SK-N-SH (cell line): ENCODE measurements at regions not wholly inside any gene's neighbourhood (a gene's known extent, or its start where the extent isn't known, plus 50 kb on each side); places are given as distances from the start of the nearest gene placed in this dataset.
"Not testable (repeated sequence)": the region's sequence is repeated elsewhere in the genome, so short reads cannot be mapped to it uniquely, and the experiment has no call there.

Experiments
- CTCF ChIA-PET: fragments of 300-600, 350-600 bp; formaldehyde crosslinking; extraction: SDS; loops from one replicate; lab custom pipeline; 2021; lab: Yijun Ruan, JAX
- POLR2A ChIA-PET: fragments of 350-600 bp; sonication (Branson Sonifier 250); formaldehyde crosslinking; extraction: SDS; loops from one replicate; lab custom pipeline; 2020; ENCODE audit warnings: antibody characterized with exemption, inconsistent platforms; lab: Yijun Ruan, JAX
- DNase-seq: peaks from one replicate; pipeline ENCODE4 v3.0.0; 2012
- H2AFZ ChIP-seq: fragments of 200-600 bp; sonication (generic); 2 replicates; pipeline ENCODE4 v1.8.1; 2016; ENCODE audit warnings: antibody characterized with exemption, mild to moderate bottlenecking, low read depth
- H3F3A ChIP-seq: fragments of 200-600 bp; sonication (generic); replicated peaks from 2 replicates; pipeline ENCODE3; 2016; ENCODE audit warnings: antibody characterized with exemption, mild to moderate bottlenecking; ENCODE audit not compliant: insufficient read depth
- H3K27ac ChIP-seq, 2 experiments: fragments of 200-500 bp in 1 of 2; fragments of 200-600 bp in 1 of 2; sonication (Bioruptor generic) in 1 of 2; sonication (generic), shearing (Covaris generic) in 1 of 2; 2 replicates each; pipeline versions ENCODE4 v1.5.1 to v1.6.1; 2014 to 2016; ENCODE audit warnings: low read depth in 2 of 2, inconsistent platforms in 1 of 2, low read length in 1 of 2, mild to moderate bottlenecking in 1 of 2, mixed read lengths in 1 of 2
- H3K27me3 ChIP-seq: fragments of 200-600 bp; sonication (generic), shearing (Covaris generic); 2 replicates; pipeline ENCODE4 v1.6.1; 2016; ENCODE audit warnings: mixed run types; ENCODE audit not compliant: insufficient read depth
- H3K36me3 ChIP-seq, 2 experiments: fragments of 200-500 bp in 1 of 2; fragments of 200-600 bp in 1 of 2; sonication (Bioruptor generic) in 1 of 2; sonication (generic) in 1 of 2; replicated peaks in 1 of 2; 2 replicates each; pipeline versions ENCODE3 to v1.5.1; 2014 to 2016; ENCODE audit warnings: low read length in 1 of 2, mild to moderate bottlenecking in 1 of 2; ENCODE audit not compliant: insufficient read depth in 2 of 2, control insufficient read depth in 1 of 2
- H3K4me1 ChIP-seq, 2 experiments: fragments of 200-500 bp in 1 of 2; fragments of 200-600 bp in 1 of 2; sonication (Bioruptor generic) in 1 of 2; sonication (generic), shearing (Covaris generic) in 1 of 2; 2 replicates each; pipeline versions ENCODE4 v1.5.1 to v1.6.1; 2014 to 2016; ENCODE audit warnings: low read depth in 1 of 2, low read length in 1 of 2, mixed run types in 1 of 2; ENCODE audit not compliant: insufficient read depth in 2 of 2, control insufficient read depth in 1 of 2
- H3K4me2 ChIP-seq: fragments of 200-600 bp; sonication (generic), shearing (Covaris generic); 2 replicates; pipeline ENCODE4 v1.6.1; 2017; ENCODE audit warnings: mixed run types
- H3K4me3 ChIP-seq, 2 experiments: fragments of 200-500 bp in 1 of 2; fragments of 200-600 bp in 1 of 2; sonication (Bioruptor generic) in 1 of 2; sonication (generic), shearing (Covaris generic) in 1 of 2; 2 replicates each; pipeline versions ENCODE4 v1.5.1 to v1.8.1; 2014 to 2016; ENCODE audit warnings: low read depth in 2 of 2, inconsistent platforms in 1 of 2, low read length in 1 of 2, mild to moderate bottlenecking in 1 of 2, mixed read lengths in 1 of 2, moderate library complexity in 1 of 2
- H3K79me2 ChIP-seq: fragments of 200-600 bp; sonication (generic); 2 replicates; pipeline ENCODE4 v1.8.1; 2017; ENCODE audit warnings: mild to moderate bottlenecking; ENCODE audit not compliant: insufficient read depth
- H3K9ac ChIP-seq: fragments of 200-600 bp; sonication (generic); 2 replicates; pipeline ENCODE4 v1.6.1; 2017; ENCODE audit warnings: mixed run types
- H3K9me2 ChIP-seq: fragments of 200-600 bp; sonication (generic); 2 replicates; pipeline ENCODE4 v1.6.1; 2017; ENCODE audit warnings: mixed run types
- H3K9me3 ChIP-seq: fragments of 200-600 bp; sonication (generic); 2 replicates; pipeline ENCODE4 v1.6.1; 2017; ENCODE audit warnings: mixed run types, mild to moderate bottlenecking, moderate library complexity
- H4K20me1 ChIP-seq: fragments of 200-600 bp; sonication (generic); 2 replicates; pipeline ENCODE4 v1.6.1; 2017; ENCODE audit warnings: mild to moderate bottlenecking, mixed run types; ENCODE audit not compliant: insufficient read depth
- CHD2 ChIP-seq: fragments of 150-350 bp; IDR thresholded peaks from 2 replicates; pipeline ENCODE4 v1.6.1; 2018; ENCODE audit warnings: low read length; ENCODE audit not compliant: partially characterized antibody
- GABPA ChIP-seq: IDR thresholded peaks from 2 replicates; pipeline ENCODE4 v1.4.0; 2012; ENCODE audit warnings: low read depth, mild to moderate bottlenecking
- RFX5 ChIP-seq: IDR thresholded peaks from 2 replicates; pipeline ENCODE4 v1.6.1; 2012; ENCODE audit warnings: mild to moderate bottlenecking, improper control_type of control experiment, low read length
- SIN3A ChIP-seq: IDR thresholded peaks from 2 replicates; pipeline ENCODE4 v1.6.1; 2012; ENCODE audit warnings: low read depth, mild to moderate bottlenecking, low read length, moderate library complexity, borderline replicate concordance
- SMC3 ChIP-seq: IDR thresholded peaks from 2 replicates; pipeline ENCODE4 v1.6.1; 2012; ENCODE audit warnings: low read depth, low read length, improper control_type of control experiment
- TAF1 ChIP-seq: IDR thresholded peaks from 2 replicates; pipeline ENCODE4 v1.6.1; 2012; ENCODE audit warnings: low read depth, mild to moderate bottlenecking, low read length, moderate library complexity, borderline replicate concordance
- TCF12 ChIP-seq: IDR thresholded peaks from 2 replicates; pipeline ENCODE4 v1.4.0; 2012
- WGBS: methylation state at CpG from one replicate; pipeline ENCODE4 v1.1.6; 2017; ENCODE audit warnings: low lambda C conversion rate; 5-methylcytosine and 5-hydroxymethylcytosine counted together
- TF ChIP-seq, protein P1 (sequence below): IDR thresholded peaks from 2 replicates; pipeline ENCODE4 v1.4.0; 2012; ENCODE audit warnings: low read depth
- TF ChIP-seq, protein P2 (sequence below): fragments of 200-600 bp; sonication (generic); IDR thresholded peaks from 2 replicates; pipeline ENCODE4 v1.6.1; 2017; ENCODE audit warnings: antibody characterized with exemption, mild to moderate bottlenecking, moderate library complexity

- Histone ChIP-seq H3K4me3 (no peak overlapping the region), H3K9me3 (no peaks in the 10 kb centered on the region), H3K4me1 (no peaks in the 10 kb centered on the region), H3F3A (no peaks in the 10 kb centered on the region), H3K27me3 (no peaks in the 10 kb centered on the region), H4K20me1 (no peaks in the 10 kb centered on the region), H3K79me2 (no peaks in the 10 kb centered on the region), H3K9ac (no peak overlapping the region), H3K4me2 (no peak overlapping the region), H3K36me3 (no peaks in the 10 kb centered on the region), H3K9me2 (no peaks in the 10 kb centered on the region), H3K27ac (no peak overlapping the region), H2AFZ (0 out of 2 replicates have a peak overlapping the region, but pooled peaks have one; percentile 0)
- DNase-seq: no peak
- TF ChIP-seq TAF1 (no peak), CHD2 (no peak), SMC3 (no peak), GABPA (no peak), RFX5 (no peak), SIN3A (no peak), TCF12 (no peak)
- TF ChIP-seq, protein P1, sequence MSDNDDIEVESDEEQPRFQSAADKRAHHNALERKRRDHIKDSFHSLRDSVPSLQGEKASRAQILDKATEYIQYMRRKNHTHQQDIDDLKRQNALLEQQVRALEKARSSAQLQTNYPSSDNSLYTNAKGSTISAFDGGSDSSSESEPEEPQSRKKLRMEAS: no peak
- TF ChIP-seq, protein P2, sequence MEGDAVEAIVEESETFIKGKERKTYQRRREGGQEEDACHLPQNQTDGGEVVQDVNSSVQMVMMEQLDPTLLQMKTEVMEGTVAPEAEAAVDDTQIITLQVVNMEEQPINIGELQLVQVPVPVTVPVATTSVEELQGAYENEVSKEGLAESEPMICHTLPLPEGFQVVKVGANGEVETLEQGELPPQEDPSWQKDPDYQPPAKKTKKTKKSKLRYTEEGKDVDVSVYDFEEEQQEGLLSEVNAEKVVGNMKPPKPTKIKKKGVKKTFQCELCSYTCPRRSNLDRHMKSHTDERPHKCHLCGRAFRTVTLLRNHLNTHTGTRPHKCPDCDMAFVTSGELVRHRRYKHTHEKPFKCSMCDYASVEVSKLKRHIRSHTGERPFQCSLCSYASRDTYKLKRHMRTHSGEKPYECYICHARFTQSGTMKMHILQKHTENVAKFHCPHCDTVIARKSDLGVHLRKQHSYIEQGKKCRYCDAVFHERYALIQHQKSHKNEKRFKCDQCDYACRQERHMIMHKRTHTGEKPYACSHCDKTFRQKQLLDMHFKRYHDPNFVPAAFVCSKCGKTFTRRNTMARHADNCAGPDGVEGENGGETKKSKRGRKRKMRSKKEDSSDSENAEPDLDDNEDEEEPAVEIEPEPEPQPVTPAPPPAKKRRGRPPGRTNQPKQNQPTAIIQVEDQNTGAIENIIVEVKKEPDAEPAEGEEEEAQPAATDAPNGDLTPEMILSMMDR: no peak
- WGBS: 78% methylated on average over 4 of the region's 4 CpGs
- POLR2A ChIA-PET: interaction anchor here (0.5 kb wide), 1 partner anchor 32 kb away, joined by 3 read pairs; no protein-coding TSS in a partner anchor
- CTCF ChIA-PET: interaction anchor here (0.6 kb wide), 1 partner anchor 1073 kb away, joined by 3 read pairs; no protein-coding TSS in a partner anchor
These were observed 68.8 kb upstream of the CD28 start for GRCh38 chr2:203637471-203638167.

- H3K9me2 ChIP-seq, H3F3A ChIP-seq, POLR2A ChIA-PET, H3K4me1 ChIP-seq, H3K4me2 ChIP-seq, H4K20me1 ChIP-seq, H3K36me3 ChIP-seq, H3K27ac ChIP-seq, H3K9ac ChIP-seq, DNase-seq, H3K79me2 ChIP-seq, H2AFZ ChIP-seq, CTCF ChIA-PET, H3K9me3 ChIP-seq, H3K4me3 ChIP-seq, H3K27me3 ChIP-seq: not testable (repeated sequence)
- WGBS: 95% methylated on average over 21 of the region's 23 CpGs
These were observed 64.6 kb upstream of the CD28 start for GRCh38 chr2:203641865-203642264.

DNA sequence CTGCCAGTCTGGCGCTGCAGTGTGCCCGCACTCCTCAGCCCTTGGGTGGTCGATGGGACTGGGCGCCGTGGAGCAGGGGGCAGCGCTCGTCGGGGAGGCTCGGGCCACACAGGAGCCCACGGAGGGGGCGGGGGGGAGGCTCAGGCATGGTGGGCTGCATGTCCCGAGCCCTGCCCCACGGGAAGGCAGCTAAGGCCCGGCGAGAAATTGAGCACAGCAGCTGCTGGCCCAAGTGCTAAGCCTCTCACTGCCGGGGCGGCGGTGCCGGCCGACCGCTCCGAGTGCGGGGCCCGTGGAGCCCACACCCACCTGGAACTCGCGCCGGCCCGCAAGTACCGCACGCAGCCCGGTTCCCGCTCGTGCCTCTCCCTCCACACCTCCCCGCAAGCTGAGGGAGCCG is 63.6 kb upstream of the CD28 start:
- CTCF ChIA-PET: interaction anchor here (0.6 kb wide), 1 partner anchor 1685 kb away, joined by 3 read pairs; no protein-coding TSS in a partner anchor
- POLR2A ChIA-PET, H3K4me1 ChIP-seq: not testable (repeated sequence)

More for the DNA sequence above, 63.6 kb upstream of the CD28 start:
- H3K9me3 ChIP-seq, H3F3A ChIP-seq, H3K9me2 ChIP-seq, H3K27me3 ChIP-seq, H3K27ac ChIP-seq, H3K9ac ChIP-seq, H2AFZ ChIP-seq, DNase-seq, H4K20me1 ChIP-seq, H3K79me2 ChIP-seq, H3K4me3 ChIP-seq, H3K36me3 ChIP-seq, H3K4me2 ChIP-seq: not testable (repeated sequence)
- 89% methylated on average over 10 of the region's 35 CpGs for WGBS
